GM21717 (cell line): ENCODE measurements at regions not wholly inside any gene's neighbourhood (a gene's known extent, or its start where the extent isn't known, plus 50 kb on each side); places are given as distances from the start of the nearest gene placed in this dataset.
A peak's percentile ranks its signal among the peaks of the same experiment; 100 is the strongest.
"Not testable (repeated sequence)": the region's sequence is repeated elsewhere in the genome, so short reads cannot be mapped to it uniquely, and the experiment has no call there.

Source experiments
- ATAC-seq: cut with Tn5 transposase; IDR thresholded peaks from one replicate; pipeline ENCODE4 v1.9.1; 2021; ENCODE audit warnings: mild to moderate bottlenecking, moderate library complexity; ENCODE audit not compliant: unreplicated experiment

- ATAC-seq, result peak; percentile 68
Observed at GRCh38 chr9:39463696-39464095, 108.2 kb downstream of the SPATA31A1 start.

GRCh38 chr9:39464122-39464777, 108.8 kb downstream of the SPATA31A1 start:
- peak; percentile 93 for ATAC-seq

- ATAC-seq, result peak; percentile 97
Observed at GRCh38 chr9:39474499-39474898, 119.0 kb downstream of the SPATA31A1 start.

- not testable (repeated sequence) for ATAC-seq
Observed at GRCh38 chr9:39483073-39483472, 127.6 kb downstream of the SPATA31A1 start.

- not testable (repeated sequence) for ATAC-seq
Observed at GRCh38 chr9:39483880-39484279, 128.4 kb downstream of the SPATA31A1 start.

DNA sequence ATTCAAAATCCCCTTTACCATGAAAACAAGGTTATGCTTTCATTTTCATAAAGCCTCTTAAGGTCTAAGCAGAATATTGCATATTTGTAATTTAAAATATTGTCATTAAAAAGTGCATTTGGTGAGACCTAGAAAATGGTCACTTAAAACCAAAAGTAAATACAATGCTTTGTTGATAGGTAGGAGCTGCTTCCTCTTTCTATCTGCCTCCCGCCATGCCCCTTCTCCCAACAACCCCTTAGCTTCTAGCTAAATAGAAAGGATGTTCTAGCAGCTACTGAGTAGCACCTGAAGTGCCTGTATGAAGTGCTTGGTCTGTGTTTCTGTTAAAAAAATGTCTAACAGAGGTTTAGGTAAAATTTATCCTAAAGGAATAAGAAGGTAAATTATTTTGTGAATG, 128.8 kb downstream of the SPATA31A1 start:
- peak; percentile 93 for ATAC-seq

DNA sequence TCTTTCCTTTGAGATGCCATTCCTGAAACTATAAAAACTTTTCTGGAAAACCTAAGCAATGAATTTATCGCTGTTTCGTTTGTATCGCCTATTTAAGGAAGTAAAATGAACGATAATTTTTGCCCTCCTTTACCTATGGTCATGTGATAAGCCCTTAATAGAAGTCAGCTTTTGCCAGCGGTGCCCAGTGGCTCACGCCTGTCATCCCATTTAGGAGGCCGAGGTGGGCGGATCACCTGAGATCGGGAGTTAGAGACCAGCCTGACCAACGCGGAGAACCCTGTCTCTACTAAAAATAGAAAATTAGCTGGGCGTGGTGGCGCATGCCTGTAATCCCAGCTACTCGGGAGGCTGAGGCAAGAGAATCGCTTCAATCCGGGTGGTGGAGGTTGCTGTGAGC, 132.0 kb downstream of the SPATA31A1 start:
- not testable (repeated sequence) for ATAC-seq

DNA sequence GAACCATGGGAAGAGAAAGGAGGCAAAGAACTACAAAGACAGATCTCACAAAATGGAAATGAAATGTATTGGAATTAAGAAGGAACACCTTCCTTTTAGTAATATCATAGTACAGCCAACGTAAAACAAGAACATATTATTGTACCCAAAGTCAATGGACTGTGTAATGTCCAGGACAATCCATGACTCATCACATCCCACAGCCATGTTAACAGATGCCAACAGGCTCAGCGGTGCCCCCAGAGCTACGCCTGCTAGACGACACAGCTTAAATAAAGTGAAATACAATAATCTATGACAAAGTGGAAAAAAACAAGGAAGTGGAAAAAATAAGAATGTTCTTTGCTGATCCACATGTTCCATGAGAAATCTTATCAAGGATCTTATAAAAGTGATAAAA, 140.8 kb downstream of the SPATA31A1 start:
- not testable (repeated sequence) for ATAC-seq

GRCh38 chr9:39503178-39503577, 147.7 kb downstream of the SPATA31A1 start:
- ATAC-seq, result not testable (repeated sequence)

- ATAC-seq, result not testable (repeated sequence)
Observed at GRCh38 chr9:39527387-39528029, 172.0 kb downstream of the SPATA31A1 start.

DNA sequence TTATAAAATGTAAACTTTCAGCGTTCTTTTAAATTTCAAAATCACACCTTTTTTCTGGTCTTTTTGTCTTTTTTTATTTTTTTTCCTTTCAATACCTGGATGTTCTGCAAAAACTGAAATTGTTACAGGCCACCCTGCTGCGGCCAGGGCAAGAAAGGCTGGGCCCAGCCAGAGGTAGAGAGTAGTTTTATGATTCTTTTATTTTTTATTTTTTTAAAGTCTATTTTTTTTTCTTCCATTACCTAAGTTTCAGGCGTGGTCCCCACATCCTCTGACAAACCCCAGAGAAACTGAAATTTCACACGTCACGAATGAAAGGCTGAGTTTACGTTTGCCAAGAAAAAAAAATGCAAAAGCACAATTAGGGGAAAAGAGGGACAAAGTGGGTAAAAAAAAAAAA, 177.1 kb downstream of the SPATA31A1 start:
- ATAC-seq, result not testable (repeated sequence)

DNA sequence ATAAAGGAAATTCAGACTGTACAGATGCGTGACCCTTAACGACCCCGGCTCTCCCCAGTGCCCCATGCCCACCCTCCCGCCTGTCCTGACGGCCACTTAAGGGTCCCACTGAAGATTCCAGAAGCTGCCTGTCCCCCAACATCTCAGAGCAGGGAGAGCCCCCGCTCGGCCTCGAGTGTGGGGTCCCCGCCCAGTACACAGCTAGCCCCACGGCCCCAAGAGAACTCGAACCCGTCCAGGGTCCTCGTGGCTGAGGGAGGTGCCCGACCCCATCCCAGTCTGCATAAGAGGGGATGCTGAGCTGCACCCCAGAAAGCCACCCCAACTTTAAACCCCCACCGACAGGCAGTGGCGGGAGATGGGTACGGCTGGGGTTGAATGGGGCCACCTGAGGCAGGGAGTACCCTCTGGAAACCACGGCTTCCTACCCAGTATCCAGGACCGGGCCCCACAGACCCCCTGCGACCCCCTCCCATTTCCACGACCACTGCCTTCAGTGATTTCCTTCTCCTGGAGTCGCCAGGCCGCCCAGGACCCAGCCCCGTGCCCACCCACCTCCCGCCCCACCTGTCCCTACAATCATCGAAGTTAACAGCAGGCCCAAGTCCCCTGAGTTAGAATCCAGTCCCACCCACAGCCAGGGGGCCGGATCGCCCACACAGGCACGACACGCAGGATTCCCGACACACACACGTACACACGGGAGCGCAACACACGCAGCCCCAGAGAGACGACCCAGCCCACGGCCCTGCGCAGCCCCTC, 177.7 kb downstream of the SPATA31A1 start:
- ATAC-seq, result not testable (repeated sequence)

- ATAC-seq, result not testable (repeated sequence)
Observed at GRCh38 chr9:39533763-39534548, 178.5 kb downstream of the SPATA31A1 start.

GRCh38 chr9:39534897-39535296, 179.4 kb downstream of the SPATA31A1 start:
- ATAC-seq, result not testable (repeated sequence)

GRCh38 chr9:39542157-39542556, 186.7 kb downstream of the SPATA31A1 start:
- ATAC-seq, result not testable (repeated sequence)

DNA sequence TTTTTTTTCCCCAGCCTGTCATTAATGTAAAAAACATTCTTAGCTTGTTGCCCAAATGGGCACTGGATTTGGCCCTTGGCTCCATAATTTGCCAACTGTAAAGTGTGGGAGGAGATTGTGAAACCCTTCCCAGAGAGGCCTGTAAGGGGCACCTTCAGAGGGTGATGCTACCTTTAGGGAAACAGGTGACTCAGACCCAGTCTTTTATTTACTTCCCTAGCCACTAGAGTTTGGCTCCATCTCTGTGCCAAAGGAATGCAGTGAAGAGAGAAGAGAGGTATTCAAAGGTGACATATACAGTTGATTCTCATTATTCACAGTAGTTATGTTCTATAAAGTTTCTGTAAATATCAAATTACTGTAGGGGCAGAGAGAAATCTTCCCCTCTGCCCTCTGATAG, 189.6 kb downstream of the SPATA31A1 start:
- not testable (repeated sequence) for ATAC-seq

DNA sequence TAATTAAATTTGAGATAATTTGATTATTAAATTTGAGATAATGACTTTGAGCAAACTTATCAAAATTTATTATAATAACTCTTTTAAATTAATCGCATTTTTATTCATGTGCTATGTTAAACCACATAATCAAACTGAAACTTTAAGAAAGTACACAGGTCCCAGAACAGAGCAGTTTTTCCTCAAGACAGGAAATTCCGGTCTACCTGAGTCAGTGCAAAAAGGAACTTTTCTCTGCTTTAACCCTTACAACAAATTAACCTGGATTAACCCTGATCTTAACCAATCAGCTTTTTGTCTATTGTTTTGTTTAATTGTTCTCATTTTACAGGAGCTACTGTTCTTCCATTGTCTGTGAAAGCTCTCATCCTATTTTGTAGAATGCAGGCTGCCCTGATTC, 195.1 kb downstream of the SPATA31A1 start:
- not testable (repeated sequence) for ATAC-seq

- ATAC-seq, result not testable (repeated sequence)
Observed at GRCh38 chr9:39551544-39551943, 196.1 kb downstream of the SPATA31A1 start.

GRCh38 chr9:39552242-39552881, 196.9 kb downstream of the SPATA31A1 start:
- ATAC-seq, result not testable (repeated sequence)

- ATAC-seq, result not testable (repeated sequence)
Observed at GRCh38 chr9:39554352-39554751, 198.9 kb downstream of the SPATA31A1 start.
